ENCODE measurements at regions not wholly inside any gene's neighbourhood (a gene's known extent, or its start where the extent isn't known, plus 50 kb on each side); places are given as distances from the start of the nearest gene placed in this dataset.

GRCh38 chr21:15455819-15456462 is 273.8 kb upstream of the USP25 start (continued):
- TF ChIP-seq TFE3 (CRISPR knock-in tag; IDR thresholded peaks at IDR 0.05) (peak; percentile 57; the same call in 1 of the 2 replicates), TOE1 (CRISPR knock-in tag; IDR thresholded peaks at IDR 0.05) (no peak), DNMT3B (CRISPR knock-in tag; conservative IDR thresholded peaks at IDR 0.05) (no peak), FOXK1 (CRISPR knock-in tag; IDR thresholded peaks at IDR 0.05; ENCODE audit: borderline replicate concordance, low read depth) (peak; percentile 77; the same call in 1 of the 2 replicates), TFAP4 (IDR thresholded peaks at IDR 0.05; ENCODE audit: borderline replicate concordance, low read depth) (peak; percentile 36; the same call in 1 of the 2 replicates), ZKSCAN8 (CRISPR knock-in tag; IDR thresholded peaks at IDR 0.05; ENCODE audit: borderline replicate concordance) (peak; percentile 48; the same call in 1 of the 2 replicates), ONECUT2 (CRISPR knock-in tag; IDR thresholded peaks at IDR 0.05) (0 out of 2 replicates have a peak, but pooled peaks have one; percentile 20), CC2D1A (CRISPR knock-in tag; IDR thresholded peaks at IDR 0.05) (no peak), ZNF766 (CRISPR knock-in tag; IDR thresholded peaks at IDR 0.05; ENCODE audit: borderline replicate concordance) (no peak), SMYD3 (CRISPR knock-in tag; IDR thresholded peaks at IDR 0.05) (0 out of 2 replicates have a peak, but pooled peaks have one; percentile 32), ZBTB49 (CRISPR knock-in tag; IDR thresholded peaks at IDR 0.05; ENCODE audit: borderline replicate concordance) (no peak), KDM1A (CRISPR knock-in tag; IDR thresholded peaks at IDR 0.05) (no peak), ATF6 (CRISPR knock-in tag; conservative IDR thresholded peaks at IDR 0.05) (no peak), HMGXB3 (CRISPR knock-in tag; IDR thresholded peaks at IDR 0.05; ENCODE audit: borderline replicate concordance) (no peak), MXD4 (CRISPR knock-in tag; IDR thresholded peaks at IDR 0.05) (no peak), ZNF839 (CRISPR knock-in tag; IDR thresholded peaks at IDR 0.05; ENCODE audit: borderline replicate concordance) (no peak), ZNF615 (CRISPR knock-in tag; IDR thresholded peaks at IDR 0.05; ENCODE audit: borderline replicate concordance) (no peak), ZNF317 (CRISPR knock-in tag; IDR thresholded peaks at IDR 0.05) (0 out of 2 replicates have a peak, but pooled peaks have one; percentile 10), HNRNPLL (IDR thresholded peaks at IDR 0.05; ENCODE audit: low read depth, low read length, poor library complexity, severe bottlenecking) (no peak)
